ENCODE measurements at regions not wholly inside any gene's neighbourhood (a gene's known extent, or its start where the extent isn't known, plus 50 kb on each side); places are given as distances from the start of the nearest gene placed in this dataset.

DNA sequence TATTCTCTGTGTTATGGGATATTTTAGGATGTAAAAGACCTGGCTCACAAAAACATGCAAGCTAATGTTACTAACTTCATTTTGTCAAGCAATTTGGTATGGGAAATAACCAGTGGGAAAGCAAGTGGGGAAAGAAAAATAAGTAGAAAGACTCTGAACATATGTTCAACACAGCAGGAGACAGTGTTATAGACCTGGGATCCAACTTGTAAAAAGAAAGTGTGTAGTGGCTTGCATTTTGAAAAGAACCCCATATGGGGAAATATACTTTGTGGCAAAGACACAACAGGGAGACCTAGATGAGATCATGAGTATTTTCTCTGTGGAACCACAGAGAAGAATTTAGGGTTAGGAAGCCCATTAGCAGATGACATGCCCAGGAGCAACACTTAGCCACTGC is 212.7 kb upstream of the NRIP1 start:
- Histone ChIP-seq H3K79me1 (ENCODE audit: insufficient read depth, low read depth, low read length, poor library complexity, severe bottlenecking) (no peaks in the 10 kb centered on the region), H2AFZ (ENCODE audit: low read length) (no peak overlapping the region), H4K91ac (ENCODE audit: insufficient read length, low read depth, low read length) (no peak overlapping the region), H2BK15ac (ENCODE audit: low read depth, low read length) (no peak overlapping the region), H4K8ac (replicated peaks; ENCODE audit: insufficient read length, low read depth, low read length) (no peak overlapping the region), H3K14ac (ENCODE audit: insufficient read depth, low read length) (no peak overlapping the region), H3K23ac (ENCODE audit: insufficient read length, low read depth, low read length) (no peak overlapping the region), H3K23me2 (ENCODE audit: insufficient read length, low read depth, low read length, poor library complexity, severe bottlenecking) (no peaks in the 10 kb centered on the region), H3K27me3 (ENCODE audit: insufficient read depth, low read length) (no peaks in the 10 kb centered on the region), H2BK120ac (ENCODE audit: low read depth, low read length, poor library complexity, severe bottlenecking) (no peak overlapping the region), H3K9me3 (ENCODE audit: control insufficient read depth, low read depth, low read length) (no peaks in the 10 kb centered on the region), H3K27ac (ENCODE audit: insufficient read length, low read depth, low read length) (no peak overlapping the region), H2BK12ac (ENCODE audit: insufficient read length, low read depth, low read length) (no peak overlapping the region), H4K20me1 (ENCODE audit: control insufficient read depth, insufficient read depth, insufficient read length) (no peaks in the 10 kb centered on the region), H2AK5ac (ENCODE audit: insufficient read length, low read length) (no peak overlapping the region), H3K4me1 (ENCODE audit: insufficient read depth, low read length) (no peaks in the 10 kb centered on the region), H2BK20ac (ENCODE audit: low read depth, low read length, poor library complexity, severe bottlenecking) (no peak overlapping the region), H2BK5ac (ENCODE audit: insufficient read length, low read length) (no peak overlapping the region), H4K5ac (ENCODE audit: insufficient read length, low read depth, low read length) (no peak overlapping the region), H3K56ac (ENCODE audit: insufficient read length, low read depth, low read length) (no peak overlapping the region), H3K79me2 (ENCODE audit: insufficient read depth, low read length) (no peaks in the 10 kb centered on the region), H3K4me2 (ENCODE audit: insufficient read depth, insufficient read length, low read length) (no peak overlapping the region), H3K4ac (ENCODE audit: low read depth, low read length) (no peak overlapping the region), H3T11ph (ENCODE audit: low read length) (no peak overlapping the region), H3K18ac (ENCODE audit: insufficient read length, low read depth, low read length) (no peak overlapping the region), H3K9ac (ENCODE audit: extremely low read depth, insufficient read length, low read length) (no peak overlapping the region)
- no peaks in the 10 kb centered on the region for H3K27me3 Mint-ChIP-seq (ENCODE audit: low read depth)
- no peak overlapping the region for H3K4me3 Mint-ChIP-seq
- peaks cover 0 to 3% of the 10 kb centered on the region in 2 experiments; a peak in 2 of 5 replicates for H3K9me3 Mint-ChIP-seq
- H3K4me1 Mint-ChIP-seq = no peaks in the 10 kb centered on the region
- H3K36me3 Mint-ChIP-seq (ENCODE audit: insufficient read depth in 1 of 3, low read depth in 3 of 3) = peaks cover 0 to 4% (median 0%) of the 10 kb centered on the region in 3 experiments; a peak in 1 of 7 replicates
- no peak overlapping the region for H3K27ac Mint-ChIP-seq
- no peak for DNase-seq
- TF ChIP-seq, protein P1, sequence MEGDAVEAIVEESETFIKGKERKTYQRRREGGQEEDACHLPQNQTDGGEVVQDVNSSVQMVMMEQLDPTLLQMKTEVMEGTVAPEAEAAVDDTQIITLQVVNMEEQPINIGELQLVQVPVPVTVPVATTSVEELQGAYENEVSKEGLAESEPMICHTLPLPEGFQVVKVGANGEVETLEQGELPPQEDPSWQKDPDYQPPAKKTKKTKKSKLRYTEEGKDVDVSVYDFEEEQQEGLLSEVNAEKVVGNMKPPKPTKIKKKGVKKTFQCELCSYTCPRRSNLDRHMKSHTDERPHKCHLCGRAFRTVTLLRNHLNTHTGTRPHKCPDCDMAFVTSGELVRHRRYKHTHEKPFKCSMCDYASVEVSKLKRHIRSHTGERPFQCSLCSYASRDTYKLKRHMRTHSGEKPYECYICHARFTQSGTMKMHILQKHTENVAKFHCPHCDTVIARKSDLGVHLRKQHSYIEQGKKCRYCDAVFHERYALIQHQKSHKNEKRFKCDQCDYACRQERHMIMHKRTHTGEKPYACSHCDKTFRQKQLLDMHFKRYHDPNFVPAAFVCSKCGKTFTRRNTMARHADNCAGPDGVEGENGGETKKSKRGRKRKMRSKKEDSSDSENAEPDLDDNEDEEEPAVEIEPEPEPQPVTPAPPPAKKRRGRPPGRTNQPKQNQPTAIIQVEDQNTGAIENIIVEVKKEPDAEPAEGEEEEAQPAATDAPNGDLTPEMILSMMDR (conservative IDR thresholded peaks at IDR 0.05) = no peak
